WTC11 (cell line): ENCODE measurements at regions not wholly inside any gene's neighbourhood (a gene's known extent, or its start where the extent isn't known, plus 50 kb on each side); places are given as distances from the start of the nearest gene placed in this dataset.

Experiments used
- ATAC-seq: fragments of 200-7000 bp; cut with Tn5 transposase; 2 replicates; pipeline ENCODE4 v1.10.0; 2021; ENCODE audit warnings: mild to moderate bottlenecking, moderate library complexity
- CTCF ChIA-PET: fragments of 300-600 bp; sonication (Branson Sonifier 250); formaldehyde crosslinking; loops from one replicate; lab custom pipeline; 2021; ENCODE audit warnings: antibody characterized with exemption; lab: Charles Lee
- POLR2A ChIA-PET: fragments of 350-600 bp; sonication (Branson Sonifier 250); formaldehyde crosslinking; loops from one replicate; lab custom pipeline; 2021; ENCODE audit warnings: antibody characterized with exemption; lab: Charles Lee
- DNase-seq: peaks from one replicate; pipeline ENCODE4 v3.0.0; 2021; ENCODE audit warnings: low spot score
- H3K27ac Mint-ChIP-seq: 2 replicates; pipeline ENCODE4 v1.8.0; 2021; ENCODE audit warnings: mixed read lengths
- H3K27me3 Mint-ChIP-seq: 2 replicates; pipeline ENCODE4 v1.8.0; 2021; ENCODE audit warnings: low read depth, mild to moderate bottlenecking, moderate library complexity, mixed read lengths
- H3K36me3 Mint-ChIP-seq: 2 replicates; pipeline ENCODE4 v1.8.0; 2021; ENCODE audit warnings: mixed read lengths
- H3K4me1 Mint-ChIP-seq: 2 replicates; pipeline ENCODE4 v1.8.0; 2022; ENCODE audit warnings: mixed read lengths
- H3K4me3 Mint-ChIP-seq: 2 replicates; pipeline ENCODE4 v1.8.0; 2021; ENCODE audit warnings: mild to moderate bottlenecking, moderate library complexity, mixed read lengths
- H3K9me3 Mint-ChIP-seq: 2 replicates; pipeline ENCODE4 v1.8.0; 2021; ENCODE audit warnings: mixed read lengths
- CREB1 ChIP-seq: sonication (generic); formaldehyde crosslinking; IDR thresholded peaks from 2 replicates; pipeline ENCODE4 v1.8.0; 2023; ENCODE audit warnings: mild to moderate bottlenecking, missing genetic modification reagents
- EMX1 ChIP-seq: fragments of 250-450 bp; sonication (Bioruptor Pico); IDR thresholded peaks from 2 replicates; pipeline ENCODE4 v1.8.0; 2021; ENCODE audit warnings: mild to moderate bottlenecking
- ESRRA ChIP-seq: sonication (generic); formaldehyde crosslinking; IDR thresholded peaks from 2 replicates; pipeline ENCODE4 v1.8.1; 2022; ENCODE audit warnings: mild to moderate bottlenecking, missing genetic modification reagents, borderline replicate concordance
- GRHL2 ChIP-seq: fragments of 250-450 bp; sonication (Bioruptor Pico); IDR thresholded peaks from 2 replicates; pipeline ENCODE4 v1.8.0; 2022; ENCODE audit warnings: mild to moderate bottlenecking, moderate library complexity; ENCODE audit not compliant: insufficient replicate concordance, severe bottlenecking
- NR2C2 ChIP-seq: sonication (generic); formaldehyde crosslinking; IDR thresholded peaks from 2 replicates; pipeline ENCODE4 v1.8.0; 2022; ENCODE audit warnings: mild to moderate bottlenecking, missing genetic modification reagents
- PRRX2 ChIP-seq: fragments of 250-450 bp; sonication (Bioruptor Pico); IDR thresholded peaks from 2 replicates; pipeline ENCODE4 v1.8.0; 2021; ENCODE audit warnings: mild to moderate bottlenecking
- SMAD3 ChIP-seq: sonication (generic); formaldehyde crosslinking; IDR thresholded peaks from 2 replicates; pipeline ENCODE4 v1.8.0; 2022; ENCODE audit warnings: missing genetic modification reagents, mild to moderate bottlenecking, borderline replicate concordance
- SP1 ChIP-seq: sonication (generic); formaldehyde crosslinking; conservative IDR thresholded peaks from 2 replicates; pipeline ENCODE4 v1.8.1; 2022; ENCODE audit warnings: missing genetic modification reagents
- TEAD1 ChIP-seq: sonication (generic); formaldehyde crosslinking; IDR thresholded peaks from 2 replicates; pipeline ENCODE4 v1.8.0; 2022; ENCODE audit warnings: mild to moderate bottlenecking, missing genetic modification reagents
- TP53 ChIP-seq: sonication (generic); formaldehyde crosslinking; IDR thresholded peaks from 2 replicates; pipeline ENCODE4 v1.8.1; 2023; ENCODE audit warnings: mild to moderate bottlenecking, missing genetic modification reagents
- ZBTB21 ChIP-seq: sonication (generic); formaldehyde crosslinking; IDR thresholded peaks from 2 replicates; pipeline ENCODE4 v1.8.1; 2023; ENCODE audit warnings: mild to moderate bottlenecking, missing genetic modification reagents, borderline replicate concordance
- ZNF232 ChIP-seq: sonication (generic); formaldehyde crosslinking; IDR thresholded peaks from 2 replicates; pipeline ENCODE4 v1.8.0; 2022; ENCODE audit warnings: mild to moderate bottlenecking, missing genetic modification reagents
- ZNF263 ChIP-seq: sonication (generic); formaldehyde crosslinking; IDR thresholded peaks from 2 replicates; pipeline ENCODE4 v1.8.1; 2022; ENCODE audit warnings: low read depth, mild to moderate bottlenecking, moderate library complexity, missing genetic modification reagents
- ZNF423 ChIP-seq: fragments of 250-450 bp; sonication (Bioruptor Pico); IDR thresholded peaks from 2 replicates; pipeline ENCODE4 v2.1.2; 2022; ENCODE audit warnings: mild to moderate bottlenecking, moderate library complexity
- TF ChIP-seq, protein P1 (sequence below): sonication (generic); formaldehyde crosslinking; IDR thresholded peaks from 2 replicates; pipeline ENCODE4 v1.8.1; 2023; ENCODE audit warnings: mild to moderate bottlenecking, moderate library complexity, missing genetic modification reagents
- TF ChIP-seq, protein P2 (sequence below): sonication (generic); formaldehyde crosslinking; IDR thresholded peaks from 2 replicates; pipeline ENCODE4 v1.8.0; 2023; ENCODE audit warnings: missing genetic modification reagents
- TF ChIP-seq, protein P3 (sequence below): sonication (generic); formaldehyde crosslinking; conservative IDR thresholded peaks from 2 replicates; pipeline ENCODE4 v1.8.1; 2022; ENCODE audit warnings: mild to moderate bottlenecking, missing genetic modification reagents
- TF ChIP-seq, protein P4 (sequence below): sonication (generic); formaldehyde crosslinking; conservative IDR thresholded peaks from 2 replicates; pipeline ENCODE4 v1.8.1; 2023; ENCODE audit warnings: mild to moderate bottlenecking, low read depth, missing genetic modification reagents, moderate library complexity
- TF ChIP-seq, protein P5 (sequence below): sonication (generic); formaldehyde crosslinking; IDR thresholded peaks from 2 replicates; pipeline ENCODE4 v1.8.0; 2023; ENCODE audit warnings: missing genetic modification reagents, mild to moderate bottlenecking, borderline replicate concordance
- TF ChIP-seq, protein P6 (sequence below): sonication (generic); formaldehyde crosslinking; IDR thresholded peaks from 2 replicates; pipeline ENCODE4 v1.8.0; 2022; ENCODE audit warnings: missing genetic modification reagents
- TF ChIP-seq, protein P7 (sequence below): fragments of 250-450 bp; sonication (Bioruptor Pico); conservative IDR thresholded peaks from 2 replicates; pipeline ENCODE4 v1.9.0; 2021; ENCODE audit warnings: mild to moderate bottlenecking

DNA sequence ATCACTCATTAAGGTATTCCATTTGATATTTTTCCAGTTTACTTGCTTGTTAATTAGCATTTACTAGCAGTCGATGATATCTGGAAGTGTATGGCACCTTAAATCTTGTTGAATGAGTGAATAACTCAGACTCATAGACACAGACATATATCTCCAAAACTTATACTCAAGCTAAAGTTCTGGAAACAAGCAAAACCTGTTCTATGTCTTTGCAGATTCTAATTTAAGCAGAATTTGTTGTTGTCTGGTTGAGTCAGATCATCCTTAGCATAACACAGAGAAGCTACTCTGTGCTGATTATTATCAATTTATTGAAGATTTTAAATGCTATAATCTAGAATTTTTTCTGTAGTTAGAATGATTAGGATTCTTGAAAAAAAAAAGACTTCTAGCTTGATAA lies 296.2 kb downstream of the MDFIC start:
- no peak for ATAC-seq
- CTCF ChIA-PET, result interaction anchor here (0.6 to 2.3 kb wide), 3 partner anchors 352 to 1136 kb away, joined by 4 to 18 read pairs (median 5); no protein-coding TSS in a partner anchor
- no peak overlapping the region for H3K4me3 Mint-ChIP-seq
- no peak overlapping the region for H3K27ac Mint-ChIP-seq
- no peaks in the 10 kb centered on the region for H3K9me3 Mint-ChIP-seq
- no peak for TF ChIP-seq NR2C2 (CRISPR knock-in tag)
- TF ChIP-seq PRRX2, result no peak
- TF ChIP-seq TEAD1, result no peak
- TF ChIP-seq GRHL2 (CRISPR knock-in tag), result no peak
- TF ChIP-seq, protein P1, sequence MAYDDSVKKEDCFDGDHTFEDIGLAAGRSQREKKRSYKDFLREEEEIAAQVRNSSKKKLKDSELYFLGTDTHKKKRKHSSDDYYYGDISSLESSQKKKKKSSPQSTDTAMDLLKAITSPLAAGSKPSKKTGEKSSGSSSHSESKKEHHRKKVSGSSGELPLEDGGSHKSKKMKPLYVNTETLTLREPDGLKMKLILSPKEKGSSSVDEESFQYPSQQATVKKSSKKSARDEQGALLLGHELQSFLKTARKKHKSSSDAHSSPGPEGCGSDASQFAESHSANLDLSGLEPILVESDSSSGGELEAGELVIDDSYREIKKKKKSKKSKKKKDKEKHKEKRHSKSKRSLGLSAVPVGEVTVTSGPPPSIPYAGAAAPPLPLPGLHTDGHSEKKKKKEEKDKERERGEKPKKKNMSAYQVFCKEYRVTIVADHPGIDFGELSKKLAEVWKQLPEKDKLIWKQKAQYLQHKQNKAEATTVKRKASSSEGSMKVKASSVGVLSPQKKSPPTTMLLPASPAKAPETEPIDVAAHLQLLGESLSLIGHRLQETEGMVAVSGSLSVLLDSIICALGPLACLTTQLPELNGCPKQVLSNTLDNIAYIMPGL, result no peak
- no peak for TF ChIP-seq SMAD3 (CRISPR knock-in tag)
- no peak for TF ChIP-seq SP1 (CRISPR knock-in tag)
- TF ChIP-seq, protein P2, sequence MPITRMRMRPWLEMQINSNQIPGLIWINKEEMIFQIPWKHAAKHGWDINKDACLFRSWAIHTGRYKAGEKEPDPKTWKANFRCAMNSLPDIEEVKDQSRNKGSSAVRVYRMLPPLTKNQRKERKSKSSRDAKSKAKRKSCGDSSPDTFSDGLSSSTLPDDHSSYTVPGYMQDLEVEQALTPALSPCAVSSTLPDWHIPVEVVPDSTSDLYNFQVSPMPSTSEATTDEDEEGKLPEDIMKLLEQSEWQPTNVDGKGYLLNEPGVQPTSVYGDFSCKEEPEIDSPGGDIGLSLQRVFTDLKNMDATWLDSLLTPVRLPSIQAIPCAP (CRISPR knock-in tag), result no peak
- TF ChIP-seq CREB1, result no peak
- TF ChIP-seq, protein P3, sequence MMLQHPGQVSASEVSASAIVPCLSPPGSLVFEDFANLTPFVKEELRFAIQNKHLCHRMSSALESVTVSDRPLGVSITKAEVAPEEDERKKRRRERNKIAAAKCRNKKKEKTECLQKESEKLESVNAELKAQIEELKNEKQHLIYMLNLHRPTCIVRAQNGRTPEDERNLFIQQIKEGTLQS (CRISPR knock-in tag), result no peak
- TF ChIP-seq ESRRA, result no peak
- TF ChIP-seq TP53 (CRISPR knock-in tag), result no peak
- TF ChIP-seq EMX1 (CRISPR knock-in tag), result no peak
- TF ChIP-seq ZBTB21, result no peak
- TF ChIP-seq, protein P4, sequence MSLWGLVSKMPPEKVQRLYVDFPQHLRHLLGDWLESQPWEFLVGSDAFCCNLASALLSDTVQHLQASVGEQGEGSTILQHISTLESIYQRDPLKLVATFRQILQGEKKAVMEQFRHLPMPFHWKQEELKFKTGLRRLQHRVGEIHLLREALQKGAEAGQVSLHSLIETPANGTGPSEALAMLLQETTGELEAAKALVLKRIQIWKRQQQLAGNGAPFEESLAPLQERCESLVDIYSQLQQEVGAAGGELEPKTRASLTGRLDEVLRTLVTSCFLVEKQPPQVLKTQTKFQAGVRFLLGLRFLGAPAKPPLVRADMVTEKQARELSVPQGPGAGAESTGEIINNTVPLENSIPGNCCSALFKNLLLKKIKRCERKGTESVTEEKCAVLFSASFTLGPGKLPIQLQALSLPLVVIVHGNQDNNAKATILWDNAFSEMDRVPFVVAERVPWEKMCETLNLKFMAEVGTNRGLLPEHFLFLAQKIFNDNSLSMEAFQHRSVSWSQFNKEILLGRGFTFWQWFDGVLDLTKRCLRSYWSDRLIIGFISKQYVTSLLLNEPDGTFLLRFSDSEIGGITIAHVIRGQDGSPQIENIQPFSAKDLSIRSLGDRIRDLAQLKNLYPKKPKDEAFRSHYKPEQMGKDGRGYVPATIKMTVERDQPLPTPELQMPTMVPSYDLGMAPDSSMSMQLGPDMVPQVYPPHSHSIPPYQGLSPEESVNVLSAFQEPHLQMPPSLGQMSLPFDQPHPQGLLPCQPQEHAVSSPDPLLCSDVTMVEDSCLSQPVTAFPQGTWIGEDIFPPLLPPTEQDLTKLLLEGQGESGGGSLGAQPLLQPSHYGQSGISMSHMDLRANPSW (CRISPR knock-in tag), result no peak
- no peak for TF ChIP-seq ZNF263 (CRISPR knock-in tag)
- TF ChIP-seq, protein P5, sequence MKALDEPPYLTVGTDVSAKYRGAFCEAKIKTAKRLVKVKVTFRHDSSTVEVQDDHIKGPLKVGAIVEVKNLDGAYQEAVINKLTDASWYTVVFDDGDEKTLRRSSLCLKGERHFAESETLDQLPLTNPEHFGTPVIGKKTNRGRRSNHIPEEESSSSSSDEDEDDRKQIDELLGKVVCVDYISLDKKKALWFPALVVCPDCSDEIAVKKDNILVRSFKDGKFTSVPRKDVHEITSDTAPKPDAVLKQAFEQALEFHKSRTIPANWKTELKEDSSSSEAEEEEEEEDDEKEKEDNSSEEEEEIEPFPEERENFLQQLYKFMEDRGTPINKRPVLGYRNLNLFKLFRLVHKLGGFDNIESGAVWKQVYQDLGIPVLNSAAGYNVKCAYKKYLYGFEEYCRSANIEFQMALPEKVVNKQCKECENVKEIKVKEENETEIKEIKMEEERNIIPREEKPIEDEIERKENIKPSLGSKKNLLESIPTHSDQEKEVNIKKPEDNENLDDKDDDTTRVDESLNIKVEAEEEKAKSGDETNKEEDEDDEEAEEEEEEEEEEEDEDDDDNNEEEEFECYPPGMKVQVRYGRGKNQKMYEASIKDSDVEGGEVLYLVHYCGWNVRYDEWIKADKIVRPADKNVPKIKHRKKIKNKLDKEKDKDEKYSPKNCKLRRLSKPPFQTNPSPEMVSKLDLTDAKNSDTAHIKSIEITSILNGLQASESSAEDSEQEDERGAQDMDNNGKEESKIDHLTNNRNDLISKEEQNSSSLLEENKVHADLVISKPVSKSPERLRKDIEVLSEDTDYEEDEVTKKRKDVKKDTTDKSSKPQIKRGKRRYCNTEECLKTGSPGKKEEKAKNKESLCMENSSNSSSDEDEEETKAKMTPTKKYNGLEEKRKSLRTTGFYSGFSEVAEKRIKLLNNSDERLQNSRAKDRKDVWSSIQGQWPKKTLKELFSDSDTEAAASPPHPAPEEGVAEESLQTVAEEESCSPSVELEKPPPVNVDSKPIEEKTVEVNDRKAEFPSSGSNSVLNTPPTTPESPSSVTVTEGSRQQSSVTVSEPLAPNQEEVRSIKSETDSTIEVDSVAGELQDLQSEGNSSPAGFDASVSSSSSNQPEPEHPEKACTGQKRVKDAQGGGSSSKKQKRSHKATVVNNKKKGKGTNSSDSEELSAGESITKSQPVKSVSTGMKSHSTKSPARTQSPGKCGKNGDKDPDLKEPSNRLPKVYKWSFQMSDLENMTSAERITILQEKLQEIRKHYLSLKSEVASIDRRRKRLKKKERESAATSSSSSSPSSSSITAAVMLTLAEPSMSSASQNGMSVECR (CRISPR knock-in tag), result no peak
- TF ChIP-seq, all 79 proteins: peak for 0
- Mint-ChIP-seq H3K27me3 (peaks cover 83% of the 10 kb centered on the region), H3K4me1 (peaks cover 6% of the 10 kb centered on the region; the same call in 1 of the 2 replicates), H3K36me3 (no peaks in the 10 kb centered on the region)
- POLR2A ChIA-PET, result no interaction called here
- no peak for DNase-seq

DNA sequence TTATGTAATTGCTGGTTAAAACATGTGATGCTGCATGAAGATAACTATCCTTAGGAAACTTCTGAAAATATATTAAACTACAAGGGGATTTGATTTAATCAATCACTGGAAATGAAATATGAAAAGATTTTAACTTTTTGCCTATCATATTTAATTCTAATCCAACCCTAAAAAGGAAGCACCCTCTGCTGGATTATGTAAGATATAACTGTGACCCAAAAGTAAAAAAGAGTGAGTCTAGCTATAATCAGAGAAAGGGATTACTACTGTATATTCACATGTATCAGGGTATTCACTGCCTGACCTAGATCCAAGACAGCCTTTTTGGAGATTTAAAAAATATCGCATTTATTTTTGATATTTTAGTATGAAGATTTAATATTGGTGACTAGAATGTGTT lies 295.5 kb downstream of the MDFIC start:
- ChIA-PET CTCF (interaction anchor here (1.2 to 2.3 kb wide), 2 partner anchors 352 to 1136 kb away, joined by 5 to 18 read pairs; no protein-coding TSS in a partner anchor), POLR2A (no interaction called here)
- Mint-ChIP-seq H3K36me3 (no peaks in the 10 kb centered on the region), H3K9me3 (peaks cover under 1% of the 10 kb centered on the region; the same call in 1 of the 2 replicates), H3K4me1 (peaks cover 6% of the 10 kb centered on the region; the same call in 1 of the 2 replicates), H3K27me3 (peaks cover 83% of the 10 kb centered on the region), H3K4me3 (no peak overlapping the region), H3K27ac (no peak overlapping the region)
- no peak for DNase-seq
- ATAC-seq, result no peak
- no peak for TF ChIP-seq ZNF232
- TF ChIP-seq, protein P6, sequence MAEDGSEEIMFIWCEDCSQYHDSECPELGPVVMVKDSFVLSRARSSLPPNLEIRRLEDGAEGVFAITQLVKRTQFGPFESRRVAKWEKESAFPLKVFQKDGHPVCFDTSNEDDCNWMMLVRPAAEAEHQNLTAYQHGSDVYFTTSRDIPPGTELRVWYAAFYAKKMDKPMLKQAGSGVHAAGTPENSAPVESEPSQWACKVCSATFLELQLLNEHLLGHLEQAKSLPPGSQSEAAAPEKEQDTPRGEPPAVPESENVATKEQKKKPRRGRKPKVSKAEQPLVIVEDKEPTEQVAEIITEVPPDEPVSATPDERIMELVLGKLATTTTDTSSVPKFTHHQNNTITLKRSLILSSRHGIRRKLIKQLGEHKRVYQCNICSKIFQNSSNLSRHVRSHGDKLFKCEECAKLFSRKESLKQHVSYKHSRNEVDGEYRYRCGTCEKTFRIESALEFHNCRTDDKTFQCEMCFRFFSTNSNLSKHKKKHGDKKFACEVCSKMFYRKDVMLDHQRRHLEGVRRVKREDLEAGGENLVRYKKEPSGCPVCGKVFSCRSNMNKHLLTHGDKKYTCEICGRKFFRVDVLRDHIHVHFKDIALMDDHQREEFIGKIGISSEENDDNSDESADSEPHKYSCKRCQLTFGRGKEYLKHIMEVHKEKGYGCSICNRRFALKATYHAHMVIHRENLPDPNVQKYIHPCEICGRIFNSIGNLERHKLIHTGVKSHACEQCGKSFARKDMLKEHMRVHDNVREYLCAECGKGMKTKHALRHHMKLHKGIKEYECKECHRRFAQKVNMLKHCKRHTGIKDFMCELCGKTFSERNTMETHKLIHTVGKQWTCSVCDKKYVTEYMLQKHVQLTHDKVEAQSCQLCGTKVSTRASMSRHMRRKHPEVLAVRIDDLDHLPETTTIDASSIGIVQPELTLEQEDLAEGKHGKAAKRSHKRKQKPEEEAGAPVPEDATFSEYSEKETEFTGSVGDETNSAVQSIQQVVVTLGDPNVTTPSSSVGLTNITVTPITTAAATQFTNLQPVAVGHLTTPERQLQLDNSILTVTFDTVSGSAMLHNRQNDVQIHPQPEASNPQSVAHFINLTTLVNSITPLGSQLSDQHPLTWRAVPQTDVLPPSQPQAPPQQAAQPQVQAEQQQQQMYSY, result no peak
- no peak for TF ChIP-seq NR2C2 (CRISPR knock-in tag)
- TF ChIP-seq, protein P7, sequence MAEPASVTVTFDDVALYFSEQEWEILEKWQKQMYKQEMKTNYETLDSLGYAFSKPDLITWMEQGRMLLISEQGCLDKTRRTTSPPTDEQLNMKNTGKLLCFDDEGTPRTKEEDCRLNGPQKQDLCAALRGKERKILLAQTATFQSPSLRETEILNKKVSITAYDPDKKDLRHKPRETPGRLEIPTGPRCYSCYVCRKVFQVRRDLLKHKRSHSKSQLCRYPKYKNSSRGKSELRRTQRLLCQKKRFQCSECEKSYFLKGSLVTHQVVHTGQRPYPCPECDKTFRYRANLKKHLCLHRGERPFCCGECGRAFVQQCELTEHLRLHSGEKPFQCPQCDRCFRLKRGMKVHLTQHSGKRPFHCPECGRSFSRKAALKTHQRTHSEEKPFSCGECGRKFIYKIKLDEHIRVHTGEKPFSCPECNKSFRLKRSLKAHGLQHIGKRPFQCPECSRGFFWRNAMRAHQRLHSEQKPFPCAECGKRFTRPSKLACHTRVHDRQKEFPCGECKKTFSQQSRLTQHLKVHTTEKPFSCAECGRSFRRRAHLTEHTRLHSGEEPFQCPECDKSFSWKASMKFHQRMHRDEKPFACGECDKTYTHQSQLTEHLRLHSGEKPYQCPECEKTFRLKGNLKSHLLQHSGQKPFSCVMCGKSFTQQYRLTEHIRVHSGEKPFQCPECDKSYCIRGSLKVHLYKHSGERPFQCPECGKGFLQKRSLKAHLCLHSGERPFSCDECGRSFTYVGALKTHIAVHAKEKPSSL (CRISPR knock-in tag), result no peak
- TF ChIP-seq ZNF423 (CRISPR knock-in tag), result no peak
